ENCODE measurements at regions not wholly inside any gene's neighbourhood (a gene's known extent, or its start where the extent isn't known, plus 50 kb on each side); places are given as distances from the start of the nearest gene placed in this dataset.

- no peaks in the 10 kb centered on the region for H3K36me3 Mint-ChIP-seq (ENCODE audit: low read depth)
- H3K4me3 Mint-ChIP-seq: no peak overlapping the region
- peaks cover 67% of the 10 kb centered on the region for H3K4me1 Mint-ChIP-seq
- no peak overlapping the region for H3K27ac Mint-ChIP-seq
- H3K9me3 Mint-ChIP-seq: peaks cover 9% of the 10 kb centered on the region
- DNase-seq: no peak
- TF ChIP-seq CTCF (IDR thresholded peaks at IDR 0.05): no peak
- peaks cover 11% of the 10 kb centered on the region for H3K27me3 Mint-ChIP-seq (ENCODE audit: low read depth, poor library complexity)
These were observed 235.5 kb downstream of the BMP7 start for GRCh38 chr20:57030611-57031600.

- Mint-ChIP-seq H3K9me3 (peaks cover 9% of the 10 kb centered on the region), H3K4me3 (no peak overlapping the region), H3K27me3 (ENCODE audit: low read depth, poor library complexity) (peaks cover 15% of the 10 kb centered on the region), H3K27ac (peak overlapping the region; percentile 70), H3K4me1 (peaks cover 74% of the 10 kb centered on the region), H3K36me3 (ENCODE audit: low read depth) (no peaks in the 10 kb centered on the region)
- TF ChIP-seq CTCF (IDR thresholded peaks at IDR 0.05): no peak
- DNase-seq: no peak
These were observed 234.5 kb downstream of the BMP7 start for GRCh38 chr20:57031867-57032355.

GRCh38 chr20:57032847-57033246, 233.6 kb downstream of the BMP7 start:
- no peak for TF ChIP-seq CTCF (IDR thresholded peaks at IDR 0.05)
- Mint-ChIP-seq H3K36me3 (ENCODE audit: low read depth) (no peaks in the 10 kb centered on the region), H3K9me3 (peaks cover 9% of the 10 kb centered on the region), H3K4me3 (no peak overlapping the region), H3K4me1 (peaks cover 67% of the 10 kb centered on the region), H3K27ac (peak overlapping the region; percentile 97), H3K27me3 (ENCODE audit: low read depth, poor library complexity) (peaks cover 15% of the 10 kb centered on the region)
- no peak for DNase-seq

GRCh38 chr20:57034001-57034400, 232.4 kb downstream of the BMP7 start:
- Mint-ChIP-seq H3K36me3 (ENCODE audit: low read depth) (no peaks in the 10 kb centered on the region), H3K4me3 (no peak overlapping the region), H3K27me3 (ENCODE audit: low read depth, poor library complexity) (peaks cover 14% of the 10 kb centered on the region), H3K27ac (no peak overlapping the region), H3K9me3 (peaks cover 9% of the 10 kb centered on the region), H3K4me1 (peaks cover 57% of the 10 kb centered on the region)
- TF ChIP-seq CTCF (IDR thresholded peaks at IDR 0.05): no peak
- DNase-seq: no peak

GRCh38 chr20:57037689-57038088, 228.8 kb downstream of the BMP7 start:
- H3K36me3 Mint-ChIP-seq (ENCODE audit: low read depth): no peaks in the 10 kb centered on the region
- no peak overlapping the region for H3K4me3 Mint-ChIP-seq
- H3K27me3 Mint-ChIP-seq (ENCODE audit: low read depth, poor library complexity): peaks cover 12% of the 10 kb centered on the region
- H3K9me3 Mint-ChIP-seq: peaks cover 9% of the 10 kb centered on the region
- peaks cover 24% of the 10 kb centered on the region for H3K4me1 Mint-ChIP-seq
- no peak for DNase-seq
- no peak for TF ChIP-seq CTCF (IDR thresholded peaks at IDR 0.05)
- H3K27ac Mint-ChIP-seq: no peak overlapping the region

All from nephron progenitor cell (in vitro differentiated cells).